Cardiac fibroblast (primary cell): ENCODE measurements at regions not wholly inside any gene's neighbourhood (a gene's known extent, or its start where the extent isn't known, plus 50 kb on each side); places are given as distances from the start of the nearest gene placed in this dataset.
"Not testable (repeated sequence)": the region's sequence is repeated elsewhere in the genome, so short reads cannot be mapped to it uniquely, and the experiment has no call there.

Experiments
- DNase-seq, 2 donors: peaks; one replicate each; pipeline versions ENCODE4 v3.0.0 to v3.0.0-alpha.2; 2010; ENCODE audit warnings: low read depth in 2 of 2
- H3K4me3 ChIP-seq, 2 donors: replicated peaks in 1 of 2; 1 replicate in 1 of 2; 2 replicates in 1 of 2; pipeline ENCODE4 v1.5.1; 2011; ENCODE audit warnings: low read depth in 2 of 2, low read length in 2 of 2, mild to moderate bottlenecking in 2 of 2, moderate library complexity in 1 of 2
- TF ChIP-seq, protein P1 (sequence below): IDR thresholded peaks from one replicate; pipeline ENCODE4 v1.5.1; 2011; ENCODE audit warnings: low read depth, mild to moderate bottlenecking, low read length, inconsistent platforms

- no peak overlapping the region for H3K4me3 ChIP-seq
- TF ChIP-seq, protein P1, sequence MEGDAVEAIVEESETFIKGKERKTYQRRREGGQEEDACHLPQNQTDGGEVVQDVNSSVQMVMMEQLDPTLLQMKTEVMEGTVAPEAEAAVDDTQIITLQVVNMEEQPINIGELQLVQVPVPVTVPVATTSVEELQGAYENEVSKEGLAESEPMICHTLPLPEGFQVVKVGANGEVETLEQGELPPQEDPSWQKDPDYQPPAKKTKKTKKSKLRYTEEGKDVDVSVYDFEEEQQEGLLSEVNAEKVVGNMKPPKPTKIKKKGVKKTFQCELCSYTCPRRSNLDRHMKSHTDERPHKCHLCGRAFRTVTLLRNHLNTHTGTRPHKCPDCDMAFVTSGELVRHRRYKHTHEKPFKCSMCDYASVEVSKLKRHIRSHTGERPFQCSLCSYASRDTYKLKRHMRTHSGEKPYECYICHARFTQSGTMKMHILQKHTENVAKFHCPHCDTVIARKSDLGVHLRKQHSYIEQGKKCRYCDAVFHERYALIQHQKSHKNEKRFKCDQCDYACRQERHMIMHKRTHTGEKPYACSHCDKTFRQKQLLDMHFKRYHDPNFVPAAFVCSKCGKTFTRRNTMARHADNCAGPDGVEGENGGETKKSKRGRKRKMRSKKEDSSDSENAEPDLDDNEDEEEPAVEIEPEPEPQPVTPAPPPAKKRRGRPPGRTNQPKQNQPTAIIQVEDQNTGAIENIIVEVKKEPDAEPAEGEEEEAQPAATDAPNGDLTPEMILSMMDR: no peak
- no peak for DNase-seq
Measured at GRCh38 chr20:57819291-57819690, 109.5 kb upstream of the PMEPA1 start.

- TF ChIP-seq, protein P1: no peak
- no peak for DNase-seq
- H3K4me3 ChIP-seq: no peak overlapping the region
Measured at GRCh38 chr20:57818418-57819181, 108.8 kb upstream of the PMEPA1 start.

DNA sequence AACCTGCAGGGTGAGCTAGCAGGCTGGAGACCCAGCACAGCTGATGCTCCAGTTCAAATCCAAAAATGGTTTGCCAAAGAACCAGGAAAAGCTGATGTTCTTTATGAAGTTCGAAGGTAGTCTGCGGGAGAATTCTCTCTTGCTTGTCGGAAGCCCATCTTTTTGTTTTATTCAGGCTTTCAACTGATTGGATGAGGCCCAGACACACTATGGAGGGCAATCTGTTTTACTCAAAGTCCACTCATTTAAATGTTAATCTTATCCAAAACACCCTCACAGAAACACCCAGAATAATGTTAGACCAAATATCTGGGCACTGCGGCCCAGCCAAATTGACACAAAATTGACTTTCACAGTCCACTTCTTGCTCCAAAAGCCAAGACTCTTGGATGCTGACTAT is 105.6 kb upstream of the PMEPA1 start:
- TF ChIP-seq, protein P1: no peak
- no peak overlapping the region for H3K4me3 ChIP-seq
- DNase-seq: no peak

DNA sequence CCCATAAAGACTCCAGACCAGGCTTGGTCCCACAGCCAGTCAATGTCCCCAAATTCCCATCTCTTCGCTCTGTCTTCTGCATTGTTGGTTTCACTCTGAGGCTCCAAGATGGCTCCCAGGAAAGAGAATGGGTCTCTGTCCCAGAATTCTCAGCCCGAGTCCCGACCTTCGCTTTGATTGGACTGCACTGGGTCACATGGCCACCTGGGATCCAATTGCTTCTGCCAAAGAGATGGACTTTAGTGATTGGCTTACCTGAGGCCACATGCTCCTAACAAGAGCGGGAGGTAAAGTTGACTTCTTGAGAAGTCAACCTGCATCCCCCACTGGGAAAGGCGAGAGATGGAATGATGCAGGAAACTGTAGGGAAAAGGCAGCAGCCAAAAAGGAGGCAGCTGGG is 104.7 kb upstream of the PMEPA1 start:
- TF ChIP-seq, protein P1: no peak
- H3K4me3 ChIP-seq: no peak overlapping the region
- DNase-seq: no peak

DNA sequence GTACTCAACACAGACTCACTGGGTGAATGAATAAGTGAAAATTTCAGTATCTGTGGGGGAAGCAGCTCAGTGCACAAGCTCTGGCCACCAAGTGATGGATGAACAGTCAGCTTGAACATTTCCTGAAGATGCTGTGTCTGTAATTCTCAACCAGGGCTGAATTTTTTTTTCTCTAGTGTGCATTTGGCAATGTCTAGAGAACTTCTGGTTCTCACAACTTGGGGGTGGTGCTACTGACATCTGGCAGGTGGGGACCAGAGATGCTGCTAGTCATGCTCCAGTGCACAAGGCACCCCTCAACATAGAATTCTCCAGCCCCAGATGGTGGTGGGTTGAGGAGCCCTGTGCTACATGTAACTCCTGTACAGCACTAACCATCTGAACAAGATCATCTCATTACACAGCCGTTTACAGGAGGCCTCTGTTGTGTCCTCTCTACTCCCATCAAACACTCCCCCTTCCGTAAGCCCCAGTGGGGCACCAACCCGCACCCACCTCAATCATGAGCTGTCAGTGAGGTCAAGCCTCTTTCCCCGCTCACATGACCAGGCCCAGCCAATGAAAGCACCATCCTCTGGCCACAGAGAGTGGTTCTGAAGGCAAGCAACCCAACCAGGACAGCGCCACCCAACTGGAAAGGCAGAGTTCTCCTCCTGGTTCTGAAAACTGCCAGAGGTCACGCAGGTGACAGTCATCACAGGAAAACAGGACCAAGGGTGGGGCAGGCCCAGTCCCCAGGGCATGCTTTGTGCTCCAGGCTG is 103.9 kb upstream of the PMEPA1 start:
- no peak for DNase-seq
- no peak overlapping the region for H3K4me3 ChIP-seq
- TF ChIP-seq, protein P1: no peak

- not testable (repeated sequence) for DNase-seq, H3K4me3 ChIP-seq
Measured at GRCh38 chr20:57812632-57813031, 102.8 kb upstream of the PMEPA1 start.

DNA sequence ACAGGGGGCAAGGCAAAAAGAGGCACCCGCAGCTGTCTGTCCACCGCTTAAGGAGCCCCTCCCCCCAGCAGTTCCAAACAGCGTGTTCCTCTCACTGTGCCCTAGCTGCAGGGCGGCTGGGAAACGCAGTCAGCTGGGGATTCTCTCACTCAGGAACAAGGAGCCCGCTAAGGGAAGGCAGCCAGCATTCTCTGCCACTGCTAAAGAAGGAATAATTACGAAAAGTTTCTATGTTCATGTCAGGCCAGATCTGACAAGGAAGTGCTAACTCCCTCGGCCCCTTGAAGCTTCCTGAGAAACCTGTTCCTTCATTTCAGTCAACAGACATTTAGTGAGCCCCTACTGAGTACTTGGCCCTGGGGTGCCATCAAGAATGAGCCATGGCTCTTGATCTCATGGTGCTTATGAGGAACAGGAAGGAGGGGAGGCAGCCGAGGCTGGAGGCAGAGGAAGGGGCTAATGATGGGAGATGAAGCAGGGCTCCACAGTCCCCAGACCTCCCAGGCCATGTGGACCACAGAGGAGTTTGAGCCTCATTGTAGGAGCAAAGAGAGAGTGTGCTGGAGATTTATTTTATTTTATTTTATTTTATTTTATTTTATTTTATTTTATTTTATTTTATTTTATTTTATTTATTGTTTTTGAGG is 101.7 kb upstream of the PMEPA1 start:
- TF ChIP-seq, protein P1: no peak
- DNase-seq: no peak
- H3K4me3 ChIP-seq: no peak overlapping the region
